NCI-H146 (cell line): ENCODE measurements at regions not wholly inside any gene's neighbourhood (a gene's known extent, or its start where the extent isn't known, plus 50 kb on each side); places are given as distances from the start of the nearest gene placed in this dataset.
A peak's percentile ranks its signal among the peaks of the same experiment; 100 is the strongest.

Experiments
- DNase-seq: peaks from one replicate; lab custom pipeline; 2025; lab: John Stamatoyannopoulos, UW

DNA sequence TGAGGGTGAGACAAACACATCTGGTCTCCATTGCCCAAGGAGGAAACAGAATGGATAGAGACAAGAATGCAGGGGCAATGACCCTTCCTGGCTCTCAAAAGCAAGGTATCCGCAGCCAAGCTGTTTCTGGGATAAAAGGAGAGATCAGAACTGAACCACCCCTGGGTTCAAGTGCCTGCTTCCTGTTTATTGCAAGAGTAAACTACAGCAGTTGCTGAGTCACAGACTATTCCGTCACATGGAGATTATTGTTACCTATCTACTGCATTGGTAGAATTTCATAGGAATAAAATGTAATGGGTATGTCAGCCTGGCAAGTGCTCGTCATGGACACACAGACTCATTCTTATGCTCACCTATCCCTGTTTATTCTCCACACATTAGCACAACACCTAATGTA, 821.6 kb downstream of the GRID1 start:
- DNase-seq = no peak

DNA sequence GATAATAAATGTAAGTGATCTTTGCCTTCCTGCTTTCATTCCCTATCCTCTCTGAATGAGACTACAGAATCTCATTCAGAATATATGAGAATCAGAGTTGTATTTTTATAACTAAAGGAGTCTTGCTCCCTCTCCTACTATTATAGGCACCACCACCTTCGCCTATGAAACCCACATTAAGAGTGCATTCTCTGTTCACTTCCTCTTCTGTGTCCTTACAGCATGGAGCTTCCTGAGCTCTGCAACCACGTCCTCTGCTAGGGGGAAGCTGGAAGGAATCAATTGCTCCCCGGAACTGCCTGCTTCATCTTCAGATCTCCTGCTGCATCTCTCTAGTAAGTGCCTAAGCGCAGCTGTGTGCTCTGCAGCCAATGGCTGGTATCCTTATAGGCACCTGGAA, 820.7 kb downstream of the GRID1 start:
- DNase-seq = peak; percentile 46

DNA sequence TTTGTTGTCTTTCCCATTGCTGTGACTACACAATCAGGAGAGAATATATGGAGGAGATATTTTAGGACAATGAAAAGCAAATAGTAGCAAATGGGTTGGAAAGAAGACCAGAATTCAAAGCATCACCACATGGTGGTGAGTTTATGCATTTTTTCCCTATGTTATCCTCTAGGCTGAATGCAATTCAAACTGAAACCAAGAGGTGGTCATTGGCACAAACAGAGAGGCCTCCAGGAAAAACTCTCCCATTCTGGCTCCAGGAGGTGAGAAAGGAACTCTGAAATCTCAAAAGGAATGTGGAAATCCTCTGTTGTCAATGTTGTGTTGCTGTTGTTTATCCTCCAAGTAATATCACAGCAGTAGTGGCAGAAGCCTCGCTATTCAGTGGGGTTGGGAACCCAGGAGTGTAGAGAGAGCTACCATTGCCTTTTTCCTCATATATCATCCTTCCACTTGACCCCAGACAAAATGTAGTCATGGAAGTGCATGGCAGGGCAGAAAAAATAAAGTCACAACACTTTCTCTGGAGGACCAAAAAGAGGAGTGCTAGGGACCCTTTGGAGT, 819.1 kb downstream of the GRID1 start:
- DNase-seq = no peak

DNA sequence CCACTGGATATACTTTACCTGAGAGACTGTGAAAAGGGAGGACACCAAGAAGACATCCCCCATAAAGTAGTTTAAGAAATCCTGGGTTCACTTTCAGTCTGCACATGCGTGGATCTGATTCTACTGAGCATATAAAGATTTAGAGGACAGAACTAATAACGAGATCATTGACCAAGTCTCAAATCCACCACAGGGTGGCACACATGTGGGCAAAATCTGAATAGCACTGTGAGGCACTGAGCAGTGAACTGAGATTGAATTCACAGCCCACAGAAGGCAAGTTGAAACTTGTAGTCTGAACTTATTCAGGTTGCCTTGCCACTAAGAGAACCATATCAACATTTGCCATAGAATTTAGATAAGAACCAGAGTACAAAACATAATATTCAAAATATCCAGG, 818.6 kb downstream of the GRID1 start:
- DNase-seq = peak; percentile 58
